GM19328 (cell line): ENCODE measurements at regions not wholly inside any gene's neighbourhood (a gene's known extent, or its start where the extent isn't known, plus 50 kb on each side); places are given as distances from the start of the nearest gene placed in this dataset.

Experiments used
- ATAC-seq: cut with Tn5 transposase; IDR thresholded peaks from one replicate; pipeline ENCODE4 v1.9.1; 2021; ENCODE audit warnings: mild to moderate bottlenecking, moderate library complexity; ENCODE audit not compliant: unreplicated experiment

DNA sequence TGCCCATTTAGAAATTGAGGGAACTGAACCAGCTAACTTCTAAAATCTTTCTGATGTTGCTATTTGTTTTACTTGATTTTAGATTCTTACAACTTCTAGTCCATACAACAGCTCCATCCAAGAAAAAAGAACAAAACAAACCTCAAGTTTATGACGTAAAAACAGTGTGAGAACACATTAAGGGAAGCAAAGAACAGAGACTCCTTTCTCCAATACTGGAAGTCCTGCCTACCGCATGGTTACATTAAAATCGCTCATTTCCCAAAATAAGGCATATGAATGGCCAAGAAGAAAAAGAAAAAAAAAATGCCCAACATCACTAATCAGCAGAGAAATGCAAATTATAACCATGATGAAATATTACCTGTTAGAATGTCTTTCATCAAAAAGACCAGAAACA is 110.0 kb downstream of the TRIB2 start:
- ATAC-seq = no peak

GRCh38 chr2:12827721-12828120 is 111.0 kb downstream of the TRIB2 start:
- no peak for ATAC-seq

DNA sequence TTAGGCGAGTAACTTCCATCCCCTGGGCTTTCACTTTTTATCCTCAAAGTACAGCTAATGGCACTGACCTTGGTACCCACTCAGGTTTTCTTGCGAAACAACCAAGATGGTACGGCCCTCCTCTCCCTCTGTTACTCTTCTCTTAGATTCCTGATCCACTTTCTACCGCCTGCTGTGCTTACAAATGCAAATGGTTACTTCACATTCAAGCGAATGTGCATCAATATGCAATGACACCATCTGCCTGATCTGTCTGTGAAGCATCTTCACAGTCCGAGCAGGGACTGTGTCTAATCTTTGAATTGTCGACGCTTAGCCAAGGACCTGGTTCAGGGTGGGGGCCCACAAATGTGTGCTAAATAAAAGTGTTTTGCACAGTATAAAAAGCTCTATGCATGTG is 112.2 kb downstream of the TRIB2 start:
- ATAC-seq = no peak

DNA sequence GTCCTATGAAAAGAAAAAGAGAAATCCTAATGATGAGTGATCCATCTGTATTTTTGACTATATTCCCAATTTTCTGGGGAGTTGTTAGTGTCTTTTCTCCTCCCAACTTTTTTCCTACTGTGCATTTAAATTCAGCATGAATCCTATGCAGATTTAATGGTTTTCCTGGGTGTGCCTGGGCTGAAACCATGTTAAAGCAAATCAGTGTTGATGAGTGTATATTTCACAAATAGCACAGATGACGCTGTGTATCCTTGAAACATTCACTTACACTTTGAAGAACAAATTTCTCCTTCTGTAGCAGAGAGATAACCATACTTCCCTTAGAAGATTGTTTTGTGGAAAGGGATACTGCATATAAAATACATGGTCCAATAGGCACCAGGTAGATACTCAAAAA is 114.3 kb downstream of the TRIB2 start:
- ATAC-seq = no peak

DNA sequence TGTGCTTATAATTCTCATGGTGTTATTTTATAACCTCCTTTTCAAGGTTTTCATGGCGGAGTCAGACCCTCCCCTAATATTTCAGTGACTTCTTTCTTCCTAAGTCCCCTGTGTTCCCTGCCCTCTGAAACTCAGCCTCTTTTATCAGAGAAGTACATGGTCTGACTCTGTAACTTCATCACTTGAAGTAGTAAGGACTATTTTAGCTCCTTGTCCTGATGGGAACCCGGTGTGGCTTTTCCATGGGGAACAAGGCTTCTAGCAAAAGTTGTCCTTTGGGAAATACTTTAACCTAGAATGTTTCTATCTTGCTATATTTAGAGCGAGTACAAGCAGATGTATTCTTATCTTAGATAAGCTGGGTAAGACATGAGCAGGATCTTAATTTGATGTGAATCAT is 117.5 kb downstream of the TRIB2 start:
- ATAC-seq = no peak

- no peak for ATAC-seq
Observed at GRCh38 chr2:12835733-12836132, 119.0 kb downstream of the TRIB2 start.

GRCh38 chr2:12839339-12839738 is 122.6 kb downstream of the TRIB2 start:
- ATAC-seq = no peak

GRCh38 chr2:12841021-12841420 is 124.3 kb downstream of the TRIB2 start:
- ATAC-seq = no peak

DNA sequence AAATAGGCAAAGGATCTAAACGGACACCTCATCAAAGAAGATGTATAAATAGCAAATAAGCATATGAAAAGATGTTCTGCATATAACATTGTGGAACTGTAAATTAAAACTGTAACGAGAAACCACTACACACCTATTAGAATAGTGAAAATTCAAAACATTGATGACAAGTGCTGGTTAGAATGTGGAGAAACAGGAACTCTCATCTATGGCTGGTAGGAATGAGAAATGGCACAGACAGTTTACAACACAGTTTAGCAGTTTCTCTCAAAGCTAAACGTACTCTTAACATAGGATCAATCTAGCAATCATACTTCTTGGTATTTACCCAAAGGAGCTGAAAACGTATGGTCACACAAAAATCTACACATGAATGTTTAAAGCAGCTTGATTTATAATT is 126.2 kb downstream of the TRIB2 start:
- no peak for ATAC-seq

GRCh38 chr2:12844511-12844910 is 127.8 kb downstream of the TRIB2 start:
- no peak for ATAC-seq

DNA sequence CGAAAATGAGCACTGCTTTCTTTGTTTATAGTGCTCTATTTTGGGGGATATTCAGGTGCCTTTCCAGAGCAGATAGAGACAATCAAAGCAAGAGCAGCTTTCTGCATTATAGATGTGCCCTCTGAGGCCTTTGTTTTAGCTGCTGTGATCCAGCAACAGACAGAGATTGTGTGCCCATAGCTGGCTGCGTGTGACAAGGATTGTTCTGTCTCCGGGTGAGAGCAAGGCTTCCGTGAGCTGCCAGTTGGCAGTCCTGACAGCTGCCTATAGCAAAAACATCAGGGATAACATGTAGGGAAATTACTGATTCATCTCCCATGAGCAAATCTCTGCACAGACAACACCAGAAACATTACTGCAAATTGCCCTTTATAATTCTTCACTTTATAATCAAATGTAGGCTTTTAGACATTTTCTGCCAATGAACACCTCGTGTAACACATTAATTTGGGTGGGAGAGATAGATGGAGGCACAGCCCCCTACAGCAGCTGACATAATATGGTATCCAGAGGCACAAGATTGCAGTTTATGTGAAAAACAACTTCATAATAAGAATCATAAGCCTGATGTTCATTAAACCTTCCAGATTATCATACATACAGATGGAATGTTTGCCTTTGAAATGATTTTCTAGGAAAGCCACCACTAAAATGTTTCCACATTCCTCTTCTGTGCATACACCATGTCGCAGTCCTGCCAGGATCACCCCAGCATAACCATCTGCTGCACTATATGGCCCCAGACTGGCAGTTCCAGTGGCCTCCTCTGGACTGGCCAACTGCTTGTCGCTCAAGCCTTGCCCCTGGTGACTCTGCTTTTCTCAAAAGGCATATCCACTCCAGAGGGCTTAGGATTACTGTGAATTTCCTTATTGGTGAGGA is 131.2 kb downstream of the TRIB2 start:
- no peak for ATAC-seq

GRCh38 chr2:12852135-12852534 is 135.4 kb downstream of the TRIB2 start:
- ATAC-seq = no peak

- ATAC-seq = no peak
Observed at GRCh38 chr2:12854001-12854530, 137.3 kb downstream of the TRIB2 start.

DNA sequence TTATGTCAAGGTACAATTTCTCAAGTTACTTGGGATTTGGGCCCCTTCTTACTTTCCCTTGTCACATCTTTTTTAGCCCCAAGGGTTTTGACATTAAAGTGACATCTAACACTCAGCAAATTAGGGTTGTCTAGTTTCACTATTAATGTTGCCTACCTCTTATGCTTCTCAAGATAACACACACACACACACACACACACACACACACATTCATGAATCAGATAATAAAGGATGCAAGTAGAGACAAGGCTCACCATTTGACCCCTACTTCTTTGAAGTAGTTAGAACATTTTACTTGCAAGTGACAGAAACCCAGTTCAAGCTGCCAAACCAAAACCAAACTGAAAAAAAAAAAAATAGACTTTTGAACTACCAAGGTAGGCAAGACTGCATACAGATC is 138.8 kb downstream of the TRIB2 start:
- ATAC-seq = no peak

DNA sequence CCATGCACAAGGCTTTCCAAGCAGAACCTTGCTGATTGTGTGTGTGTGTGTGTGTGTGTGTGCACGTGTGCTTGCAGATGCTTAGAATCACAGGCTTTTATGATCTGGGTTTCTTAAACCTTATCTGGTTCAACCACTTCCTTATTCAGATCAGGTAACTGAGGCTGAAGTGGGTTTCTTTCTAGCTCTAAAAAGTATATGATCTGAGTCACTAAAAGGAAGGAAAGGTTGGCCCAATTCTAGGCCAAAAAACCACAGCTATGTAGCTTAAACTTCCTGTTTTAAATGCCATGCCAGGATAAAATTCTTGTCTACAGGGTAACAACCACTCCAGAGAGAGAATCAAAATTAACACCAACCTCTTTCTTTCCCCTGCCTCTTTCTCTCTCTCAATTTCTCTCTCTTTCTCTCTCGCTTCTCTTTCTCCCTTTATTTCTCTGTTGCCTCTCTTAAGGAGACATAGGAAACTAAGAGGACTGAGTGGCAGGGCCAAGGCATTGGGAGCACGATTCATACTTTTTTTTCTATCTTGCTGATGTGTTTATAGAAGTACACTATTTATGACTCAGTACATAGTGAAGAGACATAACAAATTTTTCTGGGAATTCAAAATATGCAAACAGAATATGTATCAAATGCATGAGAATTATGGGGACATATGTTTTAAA is 140.3 kb downstream of the TRIB2 start:
- ATAC-seq = no peak

GRCh38 chr2:12857891-12858290 is 141.2 kb downstream of the TRIB2 start:
- ATAC-seq = no peak

DNA sequence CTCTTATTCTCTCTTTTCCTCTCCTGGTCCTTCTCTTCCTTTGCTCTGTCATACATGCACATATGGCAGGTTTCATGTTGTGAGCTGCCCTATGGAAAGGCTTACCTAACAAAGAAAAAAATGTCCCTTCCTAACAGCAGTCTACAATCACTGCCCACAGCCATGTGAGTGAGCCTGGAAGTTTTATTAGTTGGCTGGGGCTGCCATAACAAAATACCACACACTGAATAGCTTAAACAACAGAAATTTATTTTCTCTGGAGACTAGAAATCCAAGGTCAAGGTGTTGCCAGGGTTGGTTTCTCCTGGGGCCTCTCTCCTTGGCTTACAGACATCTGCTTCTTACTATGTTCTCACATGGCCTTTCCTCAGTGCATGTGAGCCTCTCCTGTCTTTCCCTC is 142.1 kb downstream of the TRIB2 start:
- ATAC-seq = no peak

DNA sequence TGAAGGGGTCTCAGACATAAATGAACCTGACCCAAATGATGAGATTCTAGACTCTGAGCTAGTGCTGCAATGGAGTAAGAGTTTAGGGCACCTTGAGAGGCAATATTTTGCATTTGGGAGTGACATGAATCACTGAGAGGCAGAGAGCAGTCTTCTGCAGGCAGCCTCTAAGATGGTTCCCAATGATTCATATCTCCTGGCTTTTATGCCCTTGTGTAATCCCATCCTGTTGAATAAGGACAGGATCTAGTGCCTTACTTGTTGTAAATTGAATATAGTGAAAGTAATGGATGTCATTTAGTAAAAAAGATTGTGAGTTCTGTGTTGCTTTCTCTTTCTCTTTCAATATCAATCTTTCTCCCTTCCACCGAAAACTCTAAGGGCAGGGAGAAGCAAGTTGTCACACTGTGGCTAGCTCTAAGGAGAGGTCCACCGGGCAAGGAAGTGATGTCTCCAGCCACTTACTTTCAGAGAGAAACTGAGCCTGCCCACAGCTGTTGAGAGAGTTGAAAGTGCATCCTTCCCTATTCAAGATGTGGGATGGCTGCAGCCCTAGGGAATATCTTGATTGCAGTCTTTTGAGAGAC is 144.7 kb downstream of the TRIB2 start:
- ATAC-seq = no peak

- no peak for ATAC-seq
Observed at GRCh38 chr2:12862541-12862940, 145.8 kb downstream of the TRIB2 start.

- ATAC-seq = no peak
Observed at GRCh38 chr2:12863937-12864336, 147.2 kb downstream of the TRIB2 start.

DNA sequence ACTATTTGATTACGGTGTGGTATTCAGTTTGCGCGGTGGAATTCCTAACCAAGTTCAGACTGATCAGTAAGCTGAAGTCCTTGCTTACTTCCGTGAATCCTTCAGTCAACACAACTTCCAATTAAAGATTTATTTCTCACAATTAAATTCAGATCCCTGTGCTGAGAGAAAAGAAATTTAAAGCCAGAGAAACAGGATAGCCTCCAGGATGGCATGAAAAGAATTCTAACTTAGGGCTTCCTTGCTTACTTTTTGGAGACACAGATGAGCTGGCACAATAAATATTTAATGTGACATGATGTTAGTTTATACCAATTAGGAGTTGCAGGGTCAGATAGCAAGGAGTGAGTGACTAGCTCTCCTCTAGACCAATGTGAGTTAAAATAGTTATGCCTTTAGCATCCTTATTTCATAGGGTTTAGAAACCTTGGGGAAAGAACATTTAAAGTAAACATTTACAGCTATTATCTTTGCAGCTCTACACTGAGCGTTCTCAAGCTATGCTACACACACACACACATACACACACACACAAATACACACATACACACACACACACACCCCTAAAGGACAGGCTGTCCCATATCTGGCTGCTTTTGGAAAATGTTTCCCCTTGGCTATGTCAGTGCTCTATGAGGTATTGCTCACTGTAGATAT is 151.0 kb downstream of the TRIB2 start:
- no peak for ATAC-seq
